ENCODE measurements at regions not wholly inside any gene's neighbourhood (a gene's known extent, or its start where the extent isn't known, plus 50 kb on each side); places are given as distances from the start of the nearest gene placed in this dataset.
"Not testable (repeated sequence)": the region's sequence is repeated elsewhere in the genome, so short reads cannot be mapped to it uniquely, and the experiment has no call there.

DNA sequence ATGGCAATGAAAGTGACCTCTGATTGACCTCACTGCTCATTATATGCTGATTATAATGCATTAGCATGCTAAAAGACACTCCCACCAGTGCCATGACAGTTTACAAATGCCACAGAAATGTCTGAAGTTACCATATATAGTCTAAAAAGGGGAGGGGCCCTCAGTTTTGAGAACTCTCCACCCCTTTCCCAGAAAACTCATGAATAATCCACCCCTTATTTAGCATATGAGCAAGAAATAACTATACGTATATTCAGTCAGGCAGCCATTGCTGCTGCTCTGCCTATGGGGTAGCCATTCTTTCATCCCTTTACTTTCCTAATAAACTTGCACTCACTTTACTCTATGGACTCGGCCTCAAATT, 163.1 kb downstream of the ESM1 start:
- no peak for DNase-seq (ENCODE audit: low read depth in 2 of 2)

DNA sequence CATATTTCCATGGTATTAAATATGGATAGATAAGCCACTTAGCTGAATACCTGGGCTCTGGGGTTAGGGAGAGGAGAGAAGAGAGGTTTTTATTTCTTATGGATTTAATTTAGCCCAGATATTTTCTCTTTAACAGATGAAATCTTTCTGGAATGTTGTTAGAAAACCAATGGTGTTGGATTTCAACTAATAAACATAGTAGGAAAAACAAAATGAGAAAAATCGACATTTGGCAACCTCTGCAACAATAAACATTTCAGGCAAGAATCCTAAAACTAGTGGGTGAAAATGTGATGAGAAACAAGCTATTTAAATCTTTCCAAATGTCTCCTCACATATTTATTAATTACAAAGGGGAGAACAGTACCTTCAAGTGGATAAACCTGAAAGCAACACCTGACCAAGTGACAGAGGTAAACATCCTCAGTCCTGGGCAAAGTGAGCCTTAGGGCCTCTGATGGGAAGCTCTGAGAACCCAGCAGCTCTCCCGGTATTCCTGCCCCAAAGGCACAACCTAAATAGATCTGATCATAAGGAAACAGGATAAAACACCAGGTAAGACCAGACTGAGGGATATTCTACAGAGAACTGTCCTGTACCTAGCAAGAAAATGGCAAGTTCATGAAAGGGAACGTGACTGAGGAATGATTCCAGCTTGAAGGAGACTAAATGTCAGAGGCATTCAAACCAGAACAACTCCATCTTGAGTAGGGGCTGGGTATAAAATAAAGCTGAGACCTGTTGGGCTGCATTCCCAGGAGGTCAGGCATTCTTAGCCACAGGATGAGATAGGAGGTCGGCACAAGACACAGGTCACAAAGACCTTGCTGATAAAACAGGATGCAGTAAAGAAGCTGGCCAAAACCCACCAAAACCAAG, 163.7 kb downstream of the ESM1 start:
- no peak for DNase-seq (ENCODE audit: low read depth in 2 of 2)

GRCh38 chr5:54820346-54821134, 164.9 kb downstream of the ESM1 start:
- DNase-seq (ENCODE audit: low read depth in 2 of 2) = no peak

GRCh38 chr5:54807421-54807820, 178.0 kb downstream of the ESM1 start:
- DNase-seq (ENCODE audit: low read depth in 2 of 2) = peak; percentile 77 to 78

- no peak for DNase-seq (ENCODE audit: low read depth in 2 of 2)
These were observed 180.9 kb downstream of the ESM1 start for GRCh38 chr5:54804521-54804920.

- no peak for DNase-seq (ENCODE audit: low read depth in 2 of 2)
These were observed 181.3 kb downstream of the ESM1 start for GRCh38 chr5:54804086-54804485.

DNA sequence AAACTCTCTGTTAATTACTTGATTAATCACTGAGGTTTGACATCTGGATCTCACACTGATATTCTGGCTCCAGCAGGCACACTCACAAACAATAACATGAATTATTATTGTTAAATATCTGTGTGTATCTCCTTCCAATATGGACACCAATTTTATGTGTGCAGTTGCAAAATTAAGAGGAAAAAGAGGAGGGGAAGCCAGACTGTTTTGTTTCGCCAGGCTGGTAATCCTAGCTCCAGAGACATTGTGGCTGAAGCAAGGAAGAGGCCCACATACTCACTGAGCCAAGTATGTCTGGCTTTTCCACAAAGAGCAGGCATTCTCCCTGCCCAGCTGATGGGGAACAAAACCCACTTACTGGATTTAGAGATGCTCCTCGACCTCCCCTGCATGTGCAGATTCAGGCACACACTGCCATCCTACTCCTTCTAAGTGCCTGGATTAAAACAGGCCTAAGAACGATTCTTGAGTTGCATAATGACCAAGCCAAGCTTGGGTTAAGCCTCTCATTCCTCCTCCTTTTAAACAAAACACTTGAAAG, 181.9 kb downstream of the ESM1 start:
- DNase-seq (ENCODE audit: low read depth in 2 of 2) = peak; percentile 59 to 61

GRCh38 chr5:54799645-54800044, 185.7 kb downstream of the ESM1 start:
- no peak for DNase-seq (ENCODE audit: low read depth in 2 of 2)

DNA sequence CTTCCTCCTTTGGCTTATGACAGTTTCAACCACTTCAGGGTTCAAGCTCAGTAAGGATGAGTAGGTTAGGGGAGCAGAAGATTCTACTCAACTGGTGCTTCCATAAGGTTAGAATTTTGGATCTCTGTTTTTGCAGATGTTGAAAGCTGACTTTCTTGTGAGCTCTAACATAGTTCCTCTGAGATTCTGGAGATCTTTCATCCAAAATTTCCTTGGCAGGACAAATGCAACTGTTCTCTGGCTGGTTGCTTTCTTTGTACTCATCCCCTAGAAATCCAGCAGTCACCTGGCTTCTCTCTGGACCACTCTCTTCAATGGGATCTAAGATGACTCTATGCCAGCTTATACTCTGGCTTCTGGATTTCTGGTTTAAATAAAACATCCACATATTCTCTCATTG, 189.6 kb downstream of the ESM1 start:
- no peak for DNase-seq (ENCODE audit: low read depth in 2 of 2)

- DNase-seq (ENCODE audit: low read depth in 2 of 2) = no peak
These were observed 190.1 kb downstream of the ESM1 start for GRCh38 chr5:54795284-54795683.

DNA sequence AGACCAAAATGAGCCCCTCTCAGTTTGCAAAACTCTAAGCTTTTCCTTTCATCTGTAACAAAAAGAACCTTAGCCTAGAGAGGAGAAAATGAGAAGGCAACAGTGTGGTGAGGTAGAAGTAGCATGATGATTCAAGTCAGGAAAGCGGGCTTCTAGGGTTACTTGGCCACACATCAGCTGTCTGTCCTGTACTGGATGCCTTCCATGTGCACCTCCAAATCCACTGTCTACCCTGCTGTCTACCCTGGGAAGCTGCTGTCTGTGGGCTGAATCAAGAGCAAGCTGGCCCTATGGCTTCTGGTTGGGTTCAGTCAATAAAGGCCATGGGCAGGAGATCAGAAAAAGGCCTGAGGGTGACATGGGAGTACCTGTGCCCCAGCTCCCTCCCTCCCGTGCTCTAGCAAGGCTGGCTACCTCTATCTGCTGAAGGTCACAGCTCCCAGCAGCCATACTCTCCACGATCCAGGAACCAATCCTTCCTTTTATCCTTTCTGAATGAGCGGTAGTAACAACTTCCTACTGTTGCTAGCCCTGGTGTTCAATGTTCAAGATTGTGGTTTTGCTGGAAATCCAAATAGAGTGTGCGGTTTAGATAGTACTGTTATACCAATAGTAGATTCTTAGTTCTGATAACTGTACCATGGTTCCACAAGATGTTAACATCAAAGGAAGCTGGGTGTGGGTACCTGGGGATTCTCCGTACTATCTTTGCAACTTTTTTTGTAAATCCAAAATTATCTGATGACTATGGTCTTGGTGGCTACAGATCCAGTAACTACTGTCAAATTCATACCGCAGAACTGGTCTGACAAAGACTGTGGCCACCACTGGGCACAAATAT, 191.0 kb downstream of the ESM1 start:
- DNase-seq (ENCODE audit: low read depth in 2 of 2) = no peak

DNA sequence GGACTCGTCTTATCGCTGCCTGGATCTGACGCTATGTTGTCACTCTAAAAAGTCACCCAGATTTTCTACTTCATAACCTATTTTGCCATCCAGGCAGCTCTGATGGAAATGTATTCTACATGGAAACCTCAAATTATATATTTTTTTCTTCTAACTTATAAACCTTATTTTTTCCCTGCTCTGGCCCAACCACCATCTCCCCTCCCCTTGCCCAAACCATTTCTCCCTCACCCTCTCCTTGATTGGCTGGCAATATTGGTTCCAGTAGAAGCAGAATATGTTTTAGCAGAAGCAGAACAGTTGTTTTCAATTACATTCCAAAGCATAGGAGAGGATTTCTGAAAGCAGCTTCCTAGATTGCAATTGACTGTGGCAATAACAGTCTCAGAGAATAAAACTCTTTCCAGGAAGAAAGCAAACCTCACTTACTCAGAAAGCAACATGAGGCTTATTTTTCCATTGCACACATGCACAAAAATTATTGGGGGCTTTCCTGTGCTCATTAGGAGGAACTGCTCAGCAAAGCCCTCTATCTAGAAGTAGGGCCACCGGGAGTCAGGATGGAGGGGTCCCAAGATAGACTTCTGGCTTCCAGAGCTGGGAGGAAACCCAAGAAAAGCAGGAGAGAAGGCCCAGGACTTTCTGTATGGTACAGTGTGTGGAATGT, 191.8 kb downstream of the ESM1 start:
- DNase-seq (ENCODE audit: low read depth in 2 of 2) = peak; percentile 26 to 40

DNA sequence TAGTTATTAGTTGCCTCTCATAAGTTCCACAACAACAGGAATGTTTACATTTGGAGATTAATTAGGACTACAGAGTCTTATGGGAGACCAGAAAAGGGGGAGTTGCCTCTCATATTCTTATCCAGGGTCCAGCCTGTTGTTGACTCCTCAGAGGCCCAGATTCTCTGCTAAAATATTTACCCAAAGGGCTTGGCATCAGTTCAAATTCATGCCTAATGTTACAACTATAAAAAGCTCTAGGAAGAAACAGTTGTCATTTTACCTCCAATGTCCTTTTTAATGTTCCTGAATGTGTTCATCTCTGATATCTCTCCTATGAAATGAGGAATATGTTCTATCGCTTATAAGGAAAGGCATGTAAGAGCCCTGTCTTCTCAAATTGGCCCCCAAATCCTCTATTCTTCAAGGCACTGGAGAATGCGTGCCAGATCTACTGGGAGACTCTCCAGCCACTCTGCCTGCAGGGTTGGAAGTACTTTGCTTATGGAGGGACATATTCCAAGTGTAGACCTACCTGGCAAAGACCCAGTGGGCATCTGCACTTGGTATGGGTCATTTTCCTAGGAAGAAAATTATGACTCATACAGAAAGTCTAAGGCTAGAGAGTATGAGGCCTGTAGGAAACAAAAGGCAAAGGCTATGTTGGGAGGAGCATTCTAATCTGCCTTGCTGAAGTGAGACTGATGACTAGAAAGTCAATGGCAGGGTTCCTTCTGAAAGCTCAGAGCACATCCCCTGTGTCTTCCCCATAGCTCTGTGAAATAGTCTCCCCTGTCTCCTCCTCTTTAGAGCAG, 192.6 kb downstream of the ESM1 start:
- no peak for DNase-seq (ENCODE audit: low read depth in 2 of 2)

GRCh38 chr5:54787910-54788309, 197.5 kb downstream of the ESM1 start:
- not testable (repeated sequence) for DNase-seq (ENCODE audit: low read depth in 2 of 2)

DNA sequence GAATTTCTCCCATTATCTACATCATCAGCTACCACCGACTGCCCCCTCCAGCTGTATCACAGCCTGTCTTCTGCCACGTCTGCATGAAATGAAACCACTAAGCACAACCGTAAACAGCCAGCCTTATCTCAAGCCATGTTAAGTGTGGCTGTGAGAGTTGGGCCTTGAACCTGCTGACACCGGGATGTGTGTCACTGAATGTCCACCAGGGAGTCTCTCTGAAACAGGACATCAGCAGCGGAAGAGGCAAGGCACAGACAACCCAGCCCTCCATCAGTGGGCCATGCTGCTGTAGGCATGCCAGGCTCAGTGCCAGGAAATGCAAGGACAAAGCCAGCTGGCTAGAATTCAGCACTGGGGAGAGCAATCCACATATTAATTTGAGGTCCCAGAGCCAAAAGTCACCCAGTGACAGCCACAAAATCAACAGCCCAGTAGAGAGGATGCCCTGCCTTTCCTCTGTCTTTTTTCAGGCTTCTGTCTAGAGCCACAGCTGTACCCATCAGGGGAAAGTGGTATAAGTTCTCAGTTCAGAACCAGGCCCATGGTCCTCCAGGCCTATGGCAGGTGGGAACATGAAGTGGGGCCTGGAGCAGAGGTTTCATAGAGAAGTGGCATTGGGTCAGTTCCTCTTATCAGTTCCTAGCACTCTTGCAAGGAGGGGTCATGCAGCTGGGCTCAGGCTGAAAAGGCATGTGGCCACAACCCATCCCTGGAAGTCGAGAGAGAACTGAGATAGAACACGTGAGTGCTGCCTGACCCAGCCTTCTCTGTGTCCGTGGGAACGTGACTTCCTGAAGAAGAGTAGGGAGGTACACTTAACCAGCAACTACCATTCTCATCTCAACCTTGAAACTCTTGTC, 199.4 kb downstream of the ESM1 start:
- DNase-seq (ENCODE audit: low read depth in 2 of 2) = no peak

- DNase-seq (ENCODE audit: low read depth in 2 of 2) = no peak
These were observed 206.6 kb downstream of the ESM1 start for GRCh38 chr5:54778783-54779182.

DNA sequence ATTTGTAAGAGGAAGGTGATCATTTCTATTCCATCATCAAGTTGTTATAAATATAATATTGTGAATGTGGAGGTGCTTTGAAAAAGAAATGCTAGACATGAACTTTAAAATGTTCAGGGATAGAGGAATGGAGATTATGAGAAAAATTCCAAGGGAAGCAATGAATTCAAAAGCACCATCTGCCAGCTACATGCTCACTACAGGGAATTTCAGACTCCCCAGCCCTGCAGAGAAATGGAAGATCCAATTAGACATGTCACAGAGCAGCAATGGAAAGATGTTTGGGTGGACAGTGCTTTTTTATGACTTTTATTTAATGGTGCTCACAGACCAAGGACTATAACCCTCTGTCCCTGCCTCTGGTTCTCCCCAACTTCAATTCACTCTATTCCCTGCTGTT, 209.7 kb downstream of the ESM1 start:
- DNase-seq (ENCODE audit: low read depth in 2 of 2) = no peak

GRCh38 chr5:54774281-54775170, 210.9 kb downstream of the ESM1 start:
- no peak for DNase-seq (ENCODE audit: low read depth in 2 of 2)
